ENCODE measurements at regions not wholly inside any gene's neighbourhood (a gene's known extent, or its start where the extent isn't known, plus 50 kb on each side); places are given as distances from the start of the nearest gene placed in this dataset.

DNA sequence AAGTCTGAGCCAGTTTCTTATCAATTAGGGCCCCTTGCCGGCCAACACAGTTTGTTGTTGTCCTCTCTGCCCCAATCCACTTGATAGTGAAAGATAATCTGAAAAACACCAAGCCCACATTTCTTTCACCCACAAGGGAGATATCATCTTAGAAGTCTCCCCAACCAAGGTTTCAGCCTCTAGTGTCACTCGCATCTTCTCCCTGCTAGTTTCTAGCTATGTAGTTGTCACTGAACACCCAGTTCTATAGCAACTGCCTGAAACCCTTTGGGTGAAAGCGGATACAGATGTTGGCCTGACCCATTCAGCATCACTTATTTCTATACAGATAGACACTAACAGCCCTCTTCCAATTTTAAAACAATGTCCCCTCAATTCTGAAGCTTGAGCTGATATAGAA lies 116.3 kb downstream of the BMP15 start:
- no peaks in the 10 kb centered on the region for H3K27me3 ChIP-seq (replicated peaks in 1 of 4; ENCODE audit: control insufficient read depth in 3 of 4, extremely low read depth in 1 of 4, insufficient read depth in 3 of 4, low read length in 3 of 4)
- no peaks in the 10 kb centered on the region for H4K20me1 ChIP-seq (replicated peaks in 1 of 2; ENCODE audit: control insufficient read depth in 1 of 2, insufficient read depth in 2 of 2, low read length in 2 of 2)
- no peaks in the 10 kb centered on the region for H3K23me2 ChIP-seq (ENCODE audit: low read depth, low read length)
- H2BK12ac ChIP-seq (ENCODE audit: low read depth, low read length), result no peak overlapping the region
- no peak overlapping the region for H3K56ac ChIP-seq (replicated peaks; ENCODE audit: insufficient read length, low read depth, low read length)
- no peaks in the 10 kb centered on the region for H3K36me3 ChIP-seq (ENCODE audit: control insufficient read depth in 2 of 4, insufficient read depth in 4 of 4, low read length in 3 of 4)
- no peak overlapping the region for H2BK120ac ChIP-seq (replicated peaks; ENCODE audit: low read depth, low read length)
- H3K4me3 ChIP-seq (ENCODE audit: extremely low read depth in 1 of 4, insufficient read depth in 2 of 4, low read depth in 3 of 4, low read length in 4 of 4), result no peak overlapping the region
- WGBS, 2 experiments (ENCODE audit: extremely low coverage in 1 of 2, insufficient coverage in 1 of 2, insufficient read length in 1 of 2, insufficient replicate concordance in 2 of 2, low coverage in 1 of 2, low lambda C conversion rate in 2 of 2, missing lambda C conversion rate in 1 of 2), result 97% methylated on average over 3 of the region's 3 CpGs; no CpG with 5 or more reads in 1 of the 2 experiments
- no peaks in the 10 kb centered on the region for H3K4me1 ChIP-seq (replicated peaks in 1 of 4; ENCODE audit: control insufficient read depth in 3 of 4, insufficient read depth in 4 of 4, low read length in 3 of 4)
- H3K9ac ChIP-seq (replicated peaks in 1 of 4; ENCODE audit: extremely low read depth in 1 of 4, low read depth in 3 of 4, low read length in 3 of 4), result no peak overlapping the region
- H3K18ac ChIP-seq (ENCODE audit: extremely low read depth, low read length), result no peak overlapping the region
- no peak overlapping the region for H2BK15ac ChIP-seq (ENCODE audit: low read length)
- H4K8ac ChIP-seq (ENCODE audit: extremely low read depth, insufficient read depth, low read length), result no peak overlapping the region
- H3K4ac ChIP-seq (replicated peaks; ENCODE audit: insufficient read length, low read depth, low read length), result no peak overlapping the region
- H3K79me2 ChIP-seq (ENCODE audit: control insufficient read depth in 1 of 2, insufficient read depth in 2 of 2, low read length in 2 of 2), result no peaks in the 10 kb centered on the region
- CTCF ChIA-PET (ENCODE audit: partially characterized antibody), result no interaction called here
- H3K79me1 ChIP-seq (ENCODE audit: low read depth, low read length), result no peaks in the 10 kb centered on the region
- H2BK20ac ChIP-seq (ENCODE audit: low read length), result no peak overlapping the region
- no peak overlapping the region for H4K91ac ChIP-seq (replicated peaks; ENCODE audit: insufficient read length, low read length)
- no peak overlapping the region for H2AK5ac ChIP-seq (ENCODE audit: low read depth, low read length)
- H3K9me3 ChIP-seq (ENCODE audit: insufficient read depth in 2 of 2, low read depth in 1 of 2, low read length in 1 of 2), result no peaks in the 10 kb centered on the region
- no peak overlapping the region for H3K23ac ChIP-seq (ENCODE audit: insufficient read length)
- DNase-seq (ENCODE audit: low read depth in 1 of 2, low spot score in 2 of 2) (no peak), FAIRE-seq (no peak)
- no peak overlapping the region for H4K5ac ChIP-seq (ENCODE audit: insufficient read length, low read depth, low read length)
- POLR2A ChIA-PET (ENCODE audit: partially characterized antibody), result no interaction called here
- H2BK5ac ChIP-seq (ENCODE audit: low read depth, low read length), result no peak overlapping the region
- no peak overlapping the region for H2AFZ ChIP-seq (ENCODE audit: low read length)
- no peak overlapping the region for H3K14ac ChIP-seq (ENCODE audit: insufficient read length)
- no peak overlapping the region for H3K27ac ChIP-seq (ENCODE audit: low read depth, low read length)
- no peak overlapping the region for H3K4me2 ChIP-seq (ENCODE audit: insufficient read depth in 1 of 2, low read depth in 2 of 2, low read length in 2 of 2)
- TF ChIP-seq TBP (IDR thresholded peaks at IDR 0.05; ENCODE audit: low read depth, low read length), result no peak
- no peak for TF ChIP-seq TAF1 (IDR thresholded peaks at IDR 0.05; ENCODE audit: low read depth, low read length)
- TF ChIP-seq NANOG (IDR thresholded peaks at IDR 0.05; ENCODE audit: insufficient read depth, low read depth, low read length, poor library complexity, severe bottlenecking), result no peak

Data from H1 (cell line).